Body of pancreas (tissue), 4 donors: ENCODE measurements at regions not wholly inside any gene's neighbourhood (a gene's known extent, or its start where the extent isn't known, plus 50 kb on each side); places are given as distances from the start of the nearest gene placed in this dataset.

Experiments
- POLR2A ChIP-seq, 3 donors: fragments of 450-650 bp; IDR thresholded peaks; one replicate each; pipeline ENCODE4 v1.6.1; 2016; ENCODE audit warnings: antibody characterized with exemption in 3 of 3, mild to moderate bottlenecking in 2 of 3
- TF ChIP-seq, protein P1 (sequence below), 7 experiments: fragments of 450-650 bp in 4 of 7; fragments of 200-600 bp in 3 of 7; sonication (generic) in 3 of 7; IDR thresholded peaks; one replicate each; pipeline ENCODE4 v1.5.1; 2016 to 2019; ENCODE audit warnings: antibody characterized with exemption in 7 of 7

GRCh38 chr2:176963568-176964287 is 248.9 kb upstream of the HNRNPA3 start:
- TF ChIP-seq, protein P1, sequence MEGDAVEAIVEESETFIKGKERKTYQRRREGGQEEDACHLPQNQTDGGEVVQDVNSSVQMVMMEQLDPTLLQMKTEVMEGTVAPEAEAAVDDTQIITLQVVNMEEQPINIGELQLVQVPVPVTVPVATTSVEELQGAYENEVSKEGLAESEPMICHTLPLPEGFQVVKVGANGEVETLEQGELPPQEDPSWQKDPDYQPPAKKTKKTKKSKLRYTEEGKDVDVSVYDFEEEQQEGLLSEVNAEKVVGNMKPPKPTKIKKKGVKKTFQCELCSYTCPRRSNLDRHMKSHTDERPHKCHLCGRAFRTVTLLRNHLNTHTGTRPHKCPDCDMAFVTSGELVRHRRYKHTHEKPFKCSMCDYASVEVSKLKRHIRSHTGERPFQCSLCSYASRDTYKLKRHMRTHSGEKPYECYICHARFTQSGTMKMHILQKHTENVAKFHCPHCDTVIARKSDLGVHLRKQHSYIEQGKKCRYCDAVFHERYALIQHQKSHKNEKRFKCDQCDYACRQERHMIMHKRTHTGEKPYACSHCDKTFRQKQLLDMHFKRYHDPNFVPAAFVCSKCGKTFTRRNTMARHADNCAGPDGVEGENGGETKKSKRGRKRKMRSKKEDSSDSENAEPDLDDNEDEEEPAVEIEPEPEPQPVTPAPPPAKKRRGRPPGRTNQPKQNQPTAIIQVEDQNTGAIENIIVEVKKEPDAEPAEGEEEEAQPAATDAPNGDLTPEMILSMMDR (IDR thresholded peaks at IDR 0.05), result no peak
- TF ChIP-seq POLR2A (IDR thresholded peaks at IDR 0.05), result no peak
